ENCODE measurements at regions not wholly inside any gene's neighbourhood (a gene's known extent, or its start where the extent isn't known, plus 50 kb on each side); places are given as distances from the start of the nearest gene placed in this dataset.
A peak's percentile ranks its signal among the peaks of the same experiment; 100 is the strongest.

DNA sequence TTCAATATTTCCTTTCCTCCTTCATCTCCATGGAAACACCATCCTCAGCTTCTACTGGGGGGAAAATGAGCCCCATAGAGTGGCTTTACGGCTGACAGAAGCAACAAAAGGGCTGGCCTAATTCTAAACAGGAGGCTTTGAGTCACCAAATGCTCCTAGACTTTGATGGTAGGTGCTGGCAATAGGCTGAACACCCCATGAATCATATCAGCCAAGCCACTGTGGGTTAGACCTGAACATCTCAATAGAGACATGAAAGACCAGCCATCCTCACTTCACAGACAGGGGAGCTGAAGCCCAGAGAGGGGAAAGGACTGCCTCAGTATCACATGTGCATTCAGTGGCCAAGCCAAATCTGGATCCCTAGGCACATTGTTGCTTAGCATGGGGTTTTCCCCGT is 107.6 kb downstream of the AMER1 start:
- DNase-seq (ENCODE audit: low read depth in 2 of 2), result no peak

DNA sequence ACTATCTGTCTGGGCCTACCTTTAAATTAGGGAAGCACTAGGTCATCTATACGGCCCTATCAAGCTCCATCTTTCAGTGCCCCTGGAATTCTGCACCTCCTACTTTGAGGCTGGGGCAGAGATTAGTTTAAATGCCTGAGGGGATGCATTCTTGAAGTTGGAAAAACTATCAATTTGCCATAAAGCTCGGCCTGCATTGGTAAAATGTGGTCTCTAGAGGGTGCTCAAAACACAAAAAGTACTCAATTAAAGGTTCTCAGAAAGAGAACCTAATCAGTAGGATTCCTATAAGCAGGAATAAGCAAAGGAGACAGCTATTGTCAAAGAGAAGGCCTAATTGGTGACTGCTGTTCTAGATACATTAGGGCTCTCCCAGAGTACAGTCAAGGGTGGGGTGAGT is 111.7 kb downstream of the AMER1 start:
- DNase-seq (ENCODE audit: low read depth in 2 of 2), result peak; percentile 1

Data from lung microvascular endothelial cell (primary cell).